RWPE2 (cell line): ENCODE measurements at regions not wholly inside any gene's neighbourhood (a gene's known extent, or its start where the extent isn't known, plus 50 kb on each side); places are given as distances from the start of the nearest gene placed in this dataset.

Experiments
- ATAC-seq: fragments of 200-7000 bp; cut with Tn5 transposase; 3 replicates; pipeline ENCODE4 v1.9.1; 2021; ENCODE audit warnings: low read depth
- DNase-seq: peaks from one replicate; pipeline ENCODE4 v3.0.0-alpha.2; 2020; ENCODE audit warnings: low spot score
- H3K27ac ChIP-seq: fragments of 450-650 bp; 2 replicates; pipeline ENCODE4 v1.5.1; 2017; ENCODE audit warnings: mild to moderate bottlenecking; ENCODE audit not compliant: poor library complexity, severe bottlenecking
- H3K27me3 ChIP-seq: fragments of 250-450 bp; sonication (Bioruptor Pico); 2 replicates; pipeline ENCODE4 v1.5.1; 2021; ENCODE audit warnings: mild to moderate bottlenecking, moderate library complexity; ENCODE audit not compliant: insufficient read depth, poor library complexity, severe bottlenecking
- H3K36me3 ChIP-seq: fragments of 250-450 bp; sonication (Bioruptor Pico); 2 replicates; pipeline ENCODE4 v1.5.1; 2020; ENCODE audit warnings: low read depth, mild to moderate bottlenecking, moderate library complexity
- H3K4me1 ChIP-seq: fragments of 250-450 bp; sonication (Bioruptor Pico); 2 replicates; pipeline ENCODE4 v1.5.1; 2021; ENCODE audit warnings: mild to moderate bottlenecking, moderate library complexity; ENCODE audit not compliant: insufficient read depth, poor library complexity, severe bottlenecking
- H3K4me3 ChIP-seq: fragments of 250-450 bp; sonication (Bioruptor Pico); 2 replicates; pipeline ENCODE4 v1.5.1; 2021; ENCODE audit warnings: mild to moderate bottlenecking, moderate library complexity; ENCODE audit not compliant: severe bottlenecking
- H3K9me3 ChIP-seq: fragments of 250-450 bp; sonication (Bioruptor Pico); 2 replicates; pipeline ENCODE4 v1.5.1; 2021; ENCODE audit warnings: mild to moderate bottlenecking, moderate library complexity; ENCODE audit not compliant: severe bottlenecking
- TF ChIP-seq, protein P1 (sequence below): fragments of 450-650 bp; IDR thresholded peaks from one replicate; pipeline ENCODE4 v1.5.1; 2017; ENCODE audit warnings: mild to moderate bottlenecking, moderate library complexity; ENCODE audit not compliant: poor library complexity, severe bottlenecking

DNA sequence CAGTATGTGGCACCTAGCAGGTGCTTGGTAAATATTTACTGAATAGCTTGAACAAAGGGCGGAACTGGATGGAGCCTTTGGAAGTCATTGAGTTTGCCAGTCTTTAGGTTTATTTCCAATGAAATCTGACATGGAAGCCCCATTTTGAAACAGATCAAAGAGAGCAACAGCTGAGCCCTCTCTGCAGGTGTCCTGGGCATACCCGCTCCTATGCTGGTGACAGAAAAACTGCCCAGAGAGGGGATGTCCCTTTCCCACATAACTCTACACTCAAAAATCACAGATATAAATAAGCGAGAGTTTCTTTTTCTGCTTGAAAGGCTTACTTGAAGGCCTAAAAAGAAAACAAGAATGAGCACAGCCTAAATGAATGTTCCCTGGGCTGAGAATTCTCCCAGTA lies 53.0 kb upstream of the RALY start:
- Histone ChIP-seq H3K36me3 (no peaks in the 10 kb centered on the region), H3K4me1 (no peaks in the 10 kb centered on the region), H3K27me3 (no peaks in the 10 kb centered on the region), H3K27ac (no peak overlapping the region), H3K4me3 (no peak overlapping the region), H3K9me3 (no peaks in the 10 kb centered on the region)
- ATAC-seq (no peak), DNase-seq (no peak)
- TF ChIP-seq, protein P1, sequence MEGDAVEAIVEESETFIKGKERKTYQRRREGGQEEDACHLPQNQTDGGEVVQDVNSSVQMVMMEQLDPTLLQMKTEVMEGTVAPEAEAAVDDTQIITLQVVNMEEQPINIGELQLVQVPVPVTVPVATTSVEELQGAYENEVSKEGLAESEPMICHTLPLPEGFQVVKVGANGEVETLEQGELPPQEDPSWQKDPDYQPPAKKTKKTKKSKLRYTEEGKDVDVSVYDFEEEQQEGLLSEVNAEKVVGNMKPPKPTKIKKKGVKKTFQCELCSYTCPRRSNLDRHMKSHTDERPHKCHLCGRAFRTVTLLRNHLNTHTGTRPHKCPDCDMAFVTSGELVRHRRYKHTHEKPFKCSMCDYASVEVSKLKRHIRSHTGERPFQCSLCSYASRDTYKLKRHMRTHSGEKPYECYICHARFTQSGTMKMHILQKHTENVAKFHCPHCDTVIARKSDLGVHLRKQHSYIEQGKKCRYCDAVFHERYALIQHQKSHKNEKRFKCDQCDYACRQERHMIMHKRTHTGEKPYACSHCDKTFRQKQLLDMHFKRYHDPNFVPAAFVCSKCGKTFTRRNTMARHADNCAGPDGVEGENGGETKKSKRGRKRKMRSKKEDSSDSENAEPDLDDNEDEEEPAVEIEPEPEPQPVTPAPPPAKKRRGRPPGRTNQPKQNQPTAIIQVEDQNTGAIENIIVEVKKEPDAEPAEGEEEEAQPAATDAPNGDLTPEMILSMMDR, result no peak
